Stimulated activated naive CD8-positive, alpha-beta T cell treated with anti-CD3 and anti-CD28 coated beads, Interleukin-15, Interleukin-2, amounts not matched to agents 100 U/mL and 50 U/mL, for 24 hours (primary cell): ENCODE measurements at regions not wholly inside any gene's neighbourhood (a gene's known extent, or its start where the extent isn't known, plus 50 kb on each side); places are given as distances from the start of the nearest gene placed in this dataset.
"Not testable (repeated sequence)": the region's sequence is repeated elsewhere in the genome, so short reads cannot be mapped to it uniquely, and the experiment has no call there.

Source experiments
- ATAC-seq: fragments of 150-1000 bp; cut with Tn5 transposase; one replicate; pipeline ENCODE4 v1.10.0; 2021
- DNase-seq: peaks from one replicate; pipeline ENCODE4 v3.0.0; 2021

DNA sequence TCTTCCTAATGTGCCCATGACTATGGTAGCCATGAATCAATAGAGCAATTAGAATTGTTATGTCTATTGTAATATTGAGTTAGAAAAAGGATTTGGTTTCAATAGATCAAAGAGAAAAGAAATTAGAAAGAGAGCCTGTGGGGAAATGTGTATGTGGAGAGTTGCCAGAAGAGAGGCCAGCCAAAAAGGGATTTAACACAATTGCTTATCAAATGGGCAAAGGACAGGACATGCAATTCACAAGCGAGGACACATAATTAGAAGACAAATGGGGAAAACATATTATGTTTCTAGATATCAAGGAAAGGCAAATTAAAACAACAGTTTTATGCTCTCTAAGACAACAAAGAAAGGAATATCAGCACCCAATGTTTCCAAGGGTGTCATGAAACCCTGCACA, 403.2 kb upstream of the KLHL29 start:
- no peak for DNase-seq
- no peak for ATAC-seq

DNA sequence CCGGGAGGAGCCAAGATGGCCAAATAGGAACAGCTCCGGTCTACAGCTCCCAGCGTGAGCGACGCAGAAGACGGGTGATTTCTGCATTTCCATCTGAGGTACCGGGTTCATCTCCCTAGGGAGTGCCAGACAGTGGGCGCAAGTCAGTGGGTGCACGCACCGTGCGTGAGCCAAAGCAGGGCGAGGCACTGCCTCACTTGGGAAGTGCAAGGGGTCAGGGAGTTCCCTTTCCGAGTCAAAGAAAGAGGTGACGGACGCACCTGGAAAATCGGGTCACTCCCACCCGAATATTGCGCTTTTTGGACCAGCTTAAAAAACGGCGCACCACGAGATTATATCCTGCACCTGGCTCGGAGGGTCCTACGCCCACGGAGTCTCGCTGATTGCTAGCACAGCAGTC, 400.8 kb upstream of the KLHL29 start:
- DNase-seq, ATAC-seq: not testable (repeated sequence)

DNA sequence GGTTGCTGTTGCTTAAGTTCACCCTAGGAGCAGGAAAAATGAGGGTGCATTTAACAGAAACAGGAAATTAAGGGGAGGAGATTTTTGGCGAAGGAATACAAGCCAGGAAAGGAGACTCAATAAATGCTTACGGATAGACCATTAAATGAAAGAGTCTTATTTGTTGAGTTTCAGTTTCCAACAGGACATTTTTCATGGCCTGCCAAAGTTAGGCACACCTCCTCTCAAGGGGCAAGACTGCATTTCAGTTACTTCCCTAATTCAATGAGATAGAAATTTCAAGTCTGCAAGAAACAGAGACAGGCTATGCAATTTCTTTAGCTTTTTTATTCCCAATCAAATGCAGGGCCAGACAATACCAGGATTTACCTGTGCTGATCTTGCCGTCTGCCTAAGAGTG, 394.7 kb upstream of the KLHL29 start:
- DNase-seq (no peak), ATAC-seq (no peak)

DNA sequence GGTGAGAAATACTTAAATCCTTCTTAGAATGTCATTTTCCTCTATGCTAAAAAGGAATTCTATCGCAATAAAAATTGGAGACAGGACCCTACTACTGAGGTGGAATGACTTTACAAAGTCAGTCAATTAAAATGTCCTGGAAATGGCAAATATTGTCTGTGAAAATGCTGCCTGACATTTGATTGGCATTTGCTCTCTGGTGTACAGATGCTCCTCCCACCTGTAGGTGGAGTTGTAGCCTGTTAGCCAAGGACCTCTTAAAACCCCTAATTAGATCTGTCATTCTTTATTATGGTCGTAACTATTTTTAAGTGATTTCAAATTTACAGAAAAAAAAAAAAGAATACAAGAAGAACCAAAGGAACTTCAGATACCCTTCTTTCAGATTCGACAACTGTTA, 393.1 kb upstream of the KLHL29 start:
- ATAC-seq (no peak), DNase-seq (no peak)

DNA sequence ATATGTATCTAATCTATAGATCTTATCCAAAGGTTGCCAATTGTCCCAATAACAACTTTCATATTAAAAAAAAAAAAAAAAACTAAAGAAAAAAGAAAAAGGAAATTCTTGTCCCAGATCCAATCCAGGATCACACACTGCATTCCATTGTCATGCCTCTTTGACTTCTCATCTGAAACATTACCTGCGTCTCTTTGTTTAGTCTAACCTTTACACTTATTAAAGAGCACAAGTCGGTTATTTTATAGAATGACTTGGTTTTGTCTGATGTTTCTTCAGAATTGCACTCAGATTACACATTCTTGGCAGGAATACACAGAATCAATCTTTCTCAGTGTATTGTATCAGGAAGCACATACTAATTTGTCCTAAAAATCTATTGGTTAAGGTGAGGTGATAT, 392.5 kb upstream of the KLHL29 start:
- DNase-seq: no peak
- ATAC-seq: no peak

DNA sequence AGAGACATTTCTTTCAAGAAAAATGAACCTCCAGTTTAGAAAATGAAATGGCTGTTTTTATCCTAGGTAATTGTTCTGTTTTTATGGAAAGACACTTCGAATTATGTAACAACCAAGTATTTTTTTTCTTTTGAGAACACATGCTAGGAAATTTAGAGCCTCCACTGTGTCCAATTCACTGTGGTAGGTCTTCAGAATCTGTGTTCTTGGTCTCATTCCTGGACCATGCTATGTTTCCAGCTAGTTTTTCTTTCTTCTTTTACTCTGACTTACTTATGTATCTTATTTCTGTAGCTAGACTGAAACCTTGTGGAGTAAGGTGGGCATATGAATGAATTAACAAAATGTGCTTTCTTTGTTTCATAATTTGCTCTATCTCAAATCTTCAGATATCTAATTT, 391.7 kb upstream of the KLHL29 start:
- no peak for DNase-seq
- ATAC-seq: no peak

DNA sequence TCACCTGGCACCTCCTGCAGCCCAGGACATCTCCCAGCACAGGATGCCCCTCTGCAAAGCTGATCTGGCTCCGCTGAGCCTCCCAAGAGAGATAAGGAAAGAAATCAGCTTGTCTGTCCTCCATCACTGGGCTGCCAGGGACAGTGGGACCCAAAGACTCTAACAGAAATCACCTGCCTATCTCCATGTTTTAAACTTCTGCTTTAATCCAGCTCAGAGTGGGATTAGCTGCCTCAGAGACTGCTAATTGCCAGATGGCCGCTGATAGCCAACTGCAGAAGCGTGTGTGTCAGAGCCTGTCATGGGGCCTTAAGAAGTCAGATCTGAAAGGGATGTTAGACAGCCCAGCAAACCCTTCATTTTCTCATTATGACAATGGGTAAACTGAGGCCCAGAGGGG, 389.4 kb upstream of the KLHL29 start:
- DNase-seq (no peak), ATAC-seq (no peak)

DNA sequence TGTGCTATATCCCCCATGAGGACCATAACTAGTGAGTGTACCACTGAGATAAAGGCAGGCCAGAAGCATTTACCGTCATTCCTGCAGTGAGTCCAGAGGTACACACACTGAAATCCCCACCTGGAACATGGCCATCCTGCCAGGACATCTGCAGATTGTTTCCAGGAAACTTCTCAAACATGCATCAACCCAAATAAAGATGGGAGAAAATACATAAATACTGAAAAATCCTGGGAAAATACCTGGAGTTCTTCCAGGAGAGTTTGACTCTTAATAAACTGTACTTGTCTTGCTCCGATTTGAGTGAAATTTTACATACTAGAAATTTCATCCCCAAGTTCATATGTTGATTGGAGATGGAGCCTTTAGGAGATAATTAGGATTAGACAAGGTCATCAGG, 388.1 kb upstream of the KLHL29 start:
- no peak for DNase-seq
- no peak for ATAC-seq

DNA sequence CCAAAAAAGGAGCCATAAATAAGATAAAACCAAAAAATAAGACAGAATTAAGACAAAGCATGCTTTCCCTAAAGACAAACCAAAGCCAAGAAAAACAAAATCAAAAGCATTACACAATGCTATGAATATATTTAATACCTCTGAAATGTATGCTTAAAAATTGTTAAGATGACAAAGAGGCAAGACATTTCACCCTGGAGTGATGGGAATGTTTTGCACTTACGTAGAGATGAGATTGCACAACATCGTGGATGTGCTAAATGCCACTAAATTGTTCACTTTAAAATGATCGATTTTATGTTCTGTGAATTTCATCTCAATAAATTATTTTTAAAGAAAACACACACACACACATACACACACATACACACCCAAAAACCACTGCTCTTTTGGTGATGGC, 386.6 kb upstream of the KLHL29 start:
- DNase-seq (no peak), ATAC-seq (no peak)

DNA sequence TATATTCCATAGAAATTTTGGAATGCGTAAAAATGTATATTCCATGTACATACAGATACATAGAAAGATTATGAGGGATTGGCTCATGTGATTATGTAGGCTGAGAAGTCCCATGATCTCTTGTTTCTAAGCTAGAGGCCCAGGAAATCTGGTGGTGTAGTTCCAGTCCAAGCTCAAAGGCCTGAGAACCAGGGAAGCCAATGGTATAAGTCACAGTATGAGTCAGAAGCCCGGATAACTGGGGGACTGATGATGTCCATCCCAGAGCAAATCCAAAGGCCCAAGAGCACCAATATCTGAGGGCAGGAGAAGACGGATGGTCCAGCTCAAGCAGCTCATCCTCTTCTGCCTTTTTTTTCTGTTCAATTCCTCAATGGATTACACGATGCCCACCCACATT, 385.0 kb upstream of the KLHL29 start:
- ATAC-seq: no peak
- DNase-seq: no peak

DNA sequence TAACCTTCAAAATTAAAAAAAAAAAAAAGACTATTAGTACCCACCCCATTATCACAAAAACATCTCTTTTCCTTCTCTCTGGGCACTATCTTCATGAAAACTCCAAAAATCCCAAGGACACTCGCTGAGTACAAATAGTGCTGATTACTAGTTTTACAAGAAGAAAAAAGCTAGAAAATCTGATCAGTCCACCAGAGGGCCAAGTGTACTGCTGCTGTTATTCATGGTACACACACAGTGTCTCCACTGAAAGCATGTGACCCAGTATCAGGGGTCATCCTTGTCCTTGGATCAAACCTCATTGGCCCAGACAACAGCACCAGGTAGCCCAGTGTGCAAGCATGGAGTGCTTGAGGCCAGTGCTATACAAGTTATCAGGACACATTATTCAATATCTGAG, 382.7 kb upstream of the KLHL29 start:
- DNase-seq: no peak
- ATAC-seq: no peak

DNA sequence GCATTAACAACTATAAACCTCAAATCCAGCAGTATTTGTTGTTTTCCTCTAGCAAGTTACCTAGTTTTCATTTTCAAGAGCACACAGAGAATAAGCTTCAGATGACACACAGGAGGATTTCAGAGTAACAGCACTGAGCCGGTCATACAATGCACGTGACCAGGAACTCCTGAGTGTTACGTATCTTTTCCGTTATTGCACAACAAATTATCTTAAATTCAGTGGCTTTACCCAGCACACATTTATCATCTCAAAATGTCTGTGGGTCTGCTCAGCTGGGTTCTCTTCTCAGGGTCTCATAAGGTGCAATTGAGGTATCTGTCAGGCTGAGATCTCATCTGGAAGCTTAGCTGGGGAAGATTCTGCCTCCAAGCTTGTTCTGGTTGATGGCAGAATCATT, 379.5 kb upstream of the KLHL29 start:
- DNase-seq: no peak
- ATAC-seq: no peak

DNA sequence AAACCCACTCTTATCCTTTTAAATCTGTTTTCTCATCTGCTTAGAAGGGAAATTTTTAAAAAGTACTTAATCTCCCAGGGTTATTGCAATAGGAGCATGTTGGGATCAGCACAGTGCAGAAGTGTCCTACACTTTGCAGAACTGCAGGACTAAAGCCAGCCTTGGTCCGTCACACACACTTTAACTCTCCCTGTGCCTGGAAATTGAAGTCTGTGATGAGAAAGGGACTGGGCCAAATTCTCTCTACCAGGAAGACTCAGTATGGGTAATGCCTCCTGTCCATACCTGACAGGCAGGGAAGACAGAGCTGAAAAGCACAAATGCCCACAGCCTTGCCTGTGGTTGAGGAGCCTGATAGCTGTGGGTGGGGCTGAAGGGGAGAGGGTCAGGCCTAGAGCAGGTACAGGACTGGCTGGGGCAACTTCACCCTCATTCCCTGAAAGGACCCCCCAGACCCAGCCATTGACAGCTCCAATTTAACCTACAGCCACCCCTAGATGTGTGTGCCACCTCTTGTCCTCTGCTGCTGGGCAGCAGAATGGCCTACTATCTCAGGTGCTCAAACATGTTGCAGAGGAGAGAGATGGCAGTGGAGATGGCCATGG, 377.2 kb upstream of the KLHL29 start:
- no peak for ATAC-seq
- DNase-seq: no peak

DNA sequence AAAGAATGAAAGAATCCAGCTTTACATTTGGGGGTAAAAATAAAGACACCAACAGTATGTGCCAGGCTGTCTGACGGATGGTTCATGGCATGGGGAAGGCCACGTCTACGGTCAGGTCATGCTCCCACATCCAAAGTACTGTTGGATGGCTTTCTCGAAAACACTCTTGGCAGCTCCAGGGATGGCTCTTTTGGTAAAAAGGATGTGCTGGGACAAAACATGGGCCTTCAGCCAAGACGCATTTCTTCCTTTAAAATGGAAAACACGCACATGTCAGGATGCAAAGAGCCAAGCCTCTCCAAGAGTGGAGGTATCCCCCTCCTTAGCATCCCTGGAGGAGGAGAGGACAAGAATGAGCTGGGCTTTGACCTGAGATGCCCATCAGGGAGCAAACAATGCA, 376.5 kb upstream of the KLHL29 start:
- DNase-seq (no peak), ATAC-seq (no peak)

DNA sequence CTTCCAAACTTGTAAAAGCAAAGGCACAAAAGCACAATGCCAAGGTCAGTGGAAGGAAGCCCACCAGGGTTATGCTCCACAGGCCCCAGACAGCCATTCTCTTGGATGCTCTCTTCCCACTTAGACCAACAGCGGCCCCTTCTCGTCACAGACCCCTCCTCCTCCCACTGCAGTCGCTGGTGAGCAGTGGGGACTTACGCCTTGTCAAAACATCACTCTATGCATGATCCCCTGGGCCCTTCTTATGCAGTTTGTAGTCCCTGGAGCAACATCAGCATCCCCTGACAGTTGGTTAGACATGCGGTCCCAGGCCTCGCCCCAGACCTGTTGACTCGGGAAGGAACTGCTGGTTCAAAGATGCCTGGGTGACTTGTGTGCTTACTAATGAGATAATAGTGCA, 376.0 kb upstream of the KLHL29 start:
- DNase-seq (no peak), ATAC-seq (no peak)

DNA sequence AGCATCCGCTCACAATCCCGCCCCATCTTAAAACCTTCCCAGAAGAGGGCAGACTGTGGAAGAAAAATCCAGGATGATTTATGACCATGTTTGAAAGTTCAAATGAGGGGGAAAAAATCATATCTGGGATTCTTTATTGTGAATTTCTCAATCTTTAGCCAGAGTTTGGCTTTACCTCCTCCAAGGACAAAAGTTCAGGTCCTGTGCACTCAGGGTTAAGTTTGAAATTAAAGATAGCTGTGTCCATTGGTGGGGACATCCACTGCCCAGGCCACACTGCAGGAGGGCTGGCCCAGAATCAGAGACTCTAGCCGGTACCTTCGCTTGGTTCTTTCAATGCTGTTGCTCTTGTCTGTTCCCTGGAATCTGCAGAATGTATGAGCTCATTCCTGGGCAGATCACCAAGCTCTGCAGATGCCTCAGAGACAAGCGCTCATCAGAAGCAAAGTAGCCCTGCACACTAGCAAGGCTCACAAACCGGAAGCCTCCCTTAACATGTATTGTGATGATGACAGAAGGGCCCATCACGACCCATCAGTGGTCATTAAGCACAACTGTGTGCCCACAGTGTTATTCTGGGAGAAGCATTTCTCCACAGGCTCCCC, 375.3 kb upstream of the KLHL29 start:
- no peak for ATAC-seq
- no peak for DNase-seq

DNA sequence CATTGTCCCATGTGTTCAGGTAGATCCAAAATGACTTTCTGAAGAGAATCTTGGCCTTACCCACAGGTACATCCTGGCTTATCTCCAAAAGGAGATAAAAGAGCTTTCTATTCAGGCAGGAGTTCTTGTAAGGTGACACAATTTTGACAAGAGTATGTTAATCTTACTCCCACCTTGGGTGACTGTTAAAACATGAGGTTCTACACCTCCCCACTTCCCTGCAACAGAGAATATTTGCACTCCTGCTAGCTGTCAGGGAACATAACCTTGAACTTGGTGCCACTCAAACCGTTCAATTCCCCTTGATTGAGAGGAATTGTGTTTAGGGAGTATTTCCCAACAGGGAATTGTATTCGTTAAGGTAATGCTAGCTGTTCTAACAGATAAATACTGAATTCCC, 372.5 kb upstream of the KLHL29 start:
- DNase-seq (no peak), ATAC-seq (no peak)

DNA sequence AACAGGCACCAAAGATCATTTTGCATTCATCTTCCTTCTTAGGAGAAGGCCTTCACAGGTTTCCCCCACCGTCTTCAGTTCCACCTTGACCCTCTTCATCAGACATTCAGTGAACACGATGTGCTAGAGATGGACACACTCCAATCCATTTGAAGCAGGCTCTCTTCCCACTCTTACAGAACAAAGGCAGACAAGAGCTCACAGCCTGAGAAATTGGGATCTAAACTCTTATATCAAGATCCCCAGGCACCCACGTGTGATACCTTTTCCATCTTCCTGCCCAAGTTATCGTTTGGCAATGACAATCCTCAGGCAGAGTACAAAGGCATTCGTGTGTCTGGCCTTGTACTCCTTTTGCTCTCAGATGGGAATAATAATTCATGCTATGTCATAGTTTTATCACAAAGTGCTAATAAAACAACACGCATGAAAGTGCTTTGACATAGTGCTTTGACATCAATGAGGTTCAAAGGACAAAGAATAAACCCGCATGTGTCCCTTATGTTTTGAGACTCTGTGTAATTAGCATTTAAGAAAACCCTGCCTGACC, 369.3 kb upstream of the KLHL29 start:
- DNase-seq (no peak), ATAC-seq (no peak)

DNA sequence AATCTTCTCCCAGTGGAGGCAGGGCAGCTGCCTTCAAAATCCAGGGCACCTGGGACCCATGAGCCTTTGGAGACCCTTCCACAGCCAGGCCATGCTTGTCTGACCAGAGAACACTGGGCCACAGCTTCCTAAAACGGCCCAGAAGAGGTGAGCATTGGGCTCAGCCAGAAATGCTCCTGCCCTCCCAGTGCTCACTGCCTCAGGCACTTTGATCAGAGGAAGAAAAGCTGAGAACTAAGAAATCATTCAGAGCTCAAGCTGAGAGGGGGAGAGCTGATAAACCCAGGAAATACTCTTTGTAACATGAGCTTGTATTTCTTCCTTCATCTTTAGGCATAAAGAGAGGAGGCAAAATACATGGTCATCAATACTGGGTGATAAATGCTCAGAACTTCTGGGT, 365.5 kb upstream of the KLHL29 start:
- ATAC-seq: no peak
- no peak for DNase-seq

DNA sequence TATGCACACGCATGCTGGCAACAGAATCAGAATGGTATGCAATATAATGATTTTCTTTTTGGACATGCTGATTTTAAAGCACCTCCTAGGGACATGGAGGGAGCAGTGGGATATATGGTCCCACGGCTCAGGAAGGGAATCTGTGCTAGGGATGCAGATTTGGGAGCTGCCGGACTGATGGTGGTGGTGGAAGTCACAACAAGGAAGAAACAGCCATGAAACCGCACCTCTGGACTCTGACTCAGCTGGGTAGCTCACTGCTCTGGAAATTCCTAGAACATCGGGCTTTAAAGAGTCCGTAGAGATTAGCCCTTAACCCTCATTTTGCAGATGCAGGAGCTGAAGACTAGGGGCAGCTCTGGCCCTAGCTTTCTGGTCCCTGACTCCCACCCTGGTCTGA, 364.3 kb upstream of the KLHL29 start:
- DNase-seq (no peak), ATAC-seq (no peak)

DNA sequence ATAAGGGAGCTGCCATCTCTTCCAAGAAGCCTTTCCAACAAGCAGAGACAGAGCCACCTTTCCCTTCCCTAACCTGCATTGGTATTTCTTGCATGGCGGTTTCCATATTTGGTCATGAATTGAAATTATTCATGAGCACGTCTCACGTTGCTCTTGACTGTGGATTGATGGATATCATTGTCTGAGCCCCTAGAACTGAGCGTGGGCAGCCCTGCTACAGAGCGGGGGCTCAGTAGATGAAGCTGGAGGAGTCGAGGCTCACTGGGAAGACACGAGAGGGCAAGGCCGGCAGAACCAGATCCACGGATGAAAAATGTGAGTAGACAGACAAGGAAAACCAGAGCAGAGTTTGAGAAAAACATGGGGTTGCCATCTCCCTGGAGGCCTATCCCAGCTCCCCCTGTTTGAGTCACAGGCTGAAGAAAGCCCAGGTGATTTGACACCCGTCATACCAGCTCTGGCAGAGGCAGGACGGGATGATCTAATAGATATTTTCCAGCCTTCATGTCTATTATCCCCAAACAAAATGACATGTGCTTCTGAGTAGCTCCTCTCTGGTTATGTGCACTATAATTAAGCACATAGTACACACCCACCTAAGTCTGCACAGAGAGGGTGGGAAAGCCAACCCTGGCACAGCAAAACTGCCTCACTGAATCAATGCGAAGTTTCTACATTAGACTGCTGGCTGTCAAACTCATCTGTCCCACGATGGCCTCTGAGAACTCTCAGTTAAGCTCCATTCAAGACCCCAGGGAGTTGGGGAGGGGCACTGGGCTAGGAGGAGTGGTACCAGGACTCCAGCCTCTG, 363.5 kb upstream of the KLHL29 start:
- no peak for DNase-seq
- no peak for ATAC-seq

DNA sequence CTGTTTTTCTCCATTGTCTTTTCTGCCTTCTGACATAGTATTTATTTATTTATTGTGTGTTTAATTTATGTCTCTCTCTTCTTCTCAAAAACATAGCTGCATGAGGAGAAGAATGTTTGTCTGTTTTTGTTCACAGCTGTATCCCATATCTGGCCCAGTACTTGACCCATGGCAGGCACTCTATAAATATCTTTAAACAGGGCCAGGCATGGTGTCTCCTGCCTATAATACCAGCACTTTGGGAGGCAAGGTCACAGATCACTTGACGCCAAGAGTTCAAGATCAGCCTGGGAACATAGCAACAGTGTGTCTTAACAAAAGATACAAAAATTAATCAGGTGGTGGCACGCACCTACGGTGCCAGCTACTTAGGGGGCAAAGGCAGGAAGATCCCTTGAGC, 361.3 kb upstream of the KLHL29 start:
- no peak for ATAC-seq
- no peak for DNase-seq

DNA sequence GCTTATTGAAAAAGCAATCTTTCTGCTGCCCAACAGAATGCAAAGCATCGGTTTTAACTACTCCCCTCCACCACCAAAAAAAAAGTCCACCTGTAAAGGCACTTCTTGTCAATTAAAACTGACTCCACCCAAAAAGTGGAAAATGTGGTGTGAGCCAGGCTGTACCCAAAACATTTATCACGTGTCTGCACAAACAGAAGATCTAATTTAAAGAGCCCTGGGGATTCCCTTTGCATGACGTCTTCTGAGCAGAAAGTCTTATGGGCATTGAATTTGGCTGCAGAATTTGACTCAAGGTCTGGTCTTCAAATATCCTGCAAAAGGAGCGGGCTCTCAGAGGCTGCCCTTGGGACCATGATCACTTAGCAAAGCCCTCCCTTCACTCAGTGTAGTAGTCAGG, 358.3 kb upstream of the KLHL29 start:
- no peak for ATAC-seq
- no peak for DNase-seq

DNA sequence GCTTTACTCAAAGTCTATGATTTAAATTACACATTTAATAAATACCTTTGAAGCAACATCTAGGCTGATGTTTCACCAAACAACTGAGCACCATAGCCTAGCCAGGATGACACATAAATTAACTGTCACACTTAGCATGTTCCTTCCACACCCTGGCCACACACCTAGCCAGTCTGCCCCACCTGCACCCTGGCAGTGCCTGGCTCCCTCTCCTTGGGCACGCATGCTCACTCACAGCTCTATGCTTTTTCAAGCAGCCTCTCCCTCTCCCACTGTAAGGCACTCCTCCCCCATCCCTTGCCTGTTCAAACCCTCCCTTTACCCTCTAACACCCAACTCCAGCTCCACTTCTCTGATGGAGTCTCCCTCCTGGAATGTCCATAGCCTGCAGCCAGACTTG, 357.6 kb upstream of the KLHL29 start:
- no peak for ATAC-seq
- no peak for DNase-seq
